Epithelial cell of esophagus (primary cell): ENCODE measurements at regions not wholly inside any gene's neighbourhood (a gene's known extent, or its start where the extent isn't known, plus 50 kb on each side); places are given as distances from the start of the nearest gene placed in this dataset.
A peak's percentile ranks its signal among the peaks of the same experiment; 100 is the strongest.

Experiments
- DNase-seq: peaks from one replicate; pipeline ENCODE4 v3.0.0; 2010; ENCODE audit warnings: low read depth
- H3K4me3 ChIP-seq: 2 replicates; pipeline ENCODE4 v1.5.1; 2011; ENCODE audit warnings: mild to moderate bottlenecking, low read length, control low read depth
- CTCF ChIP-seq: IDR thresholded peaks from 2 replicates; pipeline ENCODE4 v1.5.1; 2011; ENCODE audit warnings: low read depth, mild to moderate bottlenecking, low read length, control low read depth, inconsistent platforms; ENCODE audit not compliant: insufficient read depth; ENCODE audit errors: missing control alignments

- H3K4me3 ChIP-seq = no peak overlapping the region
- no peak for DNase-seq
- TF ChIP-seq CTCF = no peak
Observed at GRCh38 chr1:193785850-193786420, 599.5 kb upstream of the B3GALT2 start.

GRCh38 chr1:193774536-193775323 lies 588.3 kb upstream of the B3GALT2 start:
- H3K4me3 ChIP-seq = no peak overlapping the region
- no peak for DNase-seq
- TF ChIP-seq CTCF = no peak

- DNase-seq = no peak
- H3K4me3 ChIP-seq = no peak overlapping the region
- no peak for TF ChIP-seq CTCF
Observed at GRCh38 chr1:193771596-193771995, 585.2 kb upstream of the B3GALT2 start.

GRCh38 chr1:193769651-193770050 lies 583.2 kb upstream of the B3GALT2 start:
- TF ChIP-seq CTCF = no peak
- H3K4me3 ChIP-seq = no peak overlapping the region
- DNase-seq = no peak

- no peak overlapping the region for H3K4me3 ChIP-seq
- DNase-seq = no peak
- no peak for TF ChIP-seq CTCF
Observed at GRCh38 chr1:193767886-193768285, 581.5 kb upstream of the B3GALT2 start.

GRCh38 chr1:193766329-193766728 lies 579.9 kb upstream of the B3GALT2 start:
- TF ChIP-seq CTCF = no peak
- H3K4me3 ChIP-seq = no peak overlapping the region
- peak; percentile 13 for DNase-seq

- no peak for DNase-seq
Observed at GRCh38 chr1:193763266-193763665, 576.9 kb upstream of the B3GALT2 start.

More at GRCh38 chr1:193763266-193763665, 576.9 kb upstream of the B3GALT2 start:
- no peak for TF ChIP-seq CTCF
- no peak overlapping the region for H3K4me3 ChIP-seq
